ENCODE measurements at regions not wholly inside any gene's neighbourhood (a gene's known extent, or its start where the extent isn't known, plus 50 kb on each side); places are given as distances from the start of the nearest gene placed in this dataset.

GRCh38 chr5:166961028-166961427 is 1330.4 kb upstream of the WWC1 start:
- no peaks in the 10 kb centered on the region for H3K9me2 ChIP-seq (replicated peaks; ENCODE audit: insufficient read depth)
- no peaks in the 10 kb centered on the region for H3K79me2 ChIP-seq
- 81% methylated on average over 5 of the region's 5 CpGs for WGBS (ENCODE audit: low lambda C conversion rate, missing lambda C conversion rate)
- H2AFZ ChIP-seq: no peak overlapping the region
- no peaks in the 10 kb centered on the region for H4K20me1 ChIP-seq (ENCODE audit: insufficient read depth, poor library complexity, severe bottlenecking)
- no peak overlapping the region for H3K4me3 ChIP-seq
- DNase-seq (ENCODE audit: low spot score): no peak
- H3K27ac ChIP-seq: no peak overlapping the region
- H3K36me3 ChIP-seq (replicated peaks; ENCODE audit: insufficient read depth, low read depth): no peaks in the 10 kb centered on the region
- no peaks in the 10 kb centered on the region for H3K4me1 ChIP-seq (ENCODE audit: insufficient read depth)
- TF ChIP-seq EZH2phosphoT487 (IDR thresholded peaks at IDR 0.05; ENCODE audit: low read depth, severe bottlenecking, unreplicated experiment) (no peak), EZH2 (IDR thresholded peaks at IDR 0.05; ENCODE audit: borderline replicate concordance) (no peak), CTCF (IDR thresholded peaks at IDR 0.05; ENCODE audit: poor library complexity) (peak; percentile 45)
- no peak overlapping the region for H3K4me2 ChIP-seq
- H3K9me3 ChIP-seq (ENCODE audit: low read depth): no peaks in the 10 kb centered on the region
- no peaks in the 10 kb centered on the region for H3K27me3 ChIP-seq

GRCh38 chr5:166961913-166962312 is 1329.5 kb upstream of the WWC1 start:
- WGBS (ENCODE audit: low lambda C conversion rate, missing lambda C conversion rate): 41% methylated on average over 4 of the region's 4 CpGs
- Histone ChIP-seq H3K4me3 (no peak overlapping the region), H3K79me2 (no peaks in the 10 kb centered on the region), H3K27me3 (no peaks in the 10 kb centered on the region), H3K9me2 (replicated peaks; ENCODE audit: insufficient read depth) (no peaks in the 10 kb centered on the region), H3K9me3 (ENCODE audit: low read depth) (no peaks in the 10 kb centered on the region), H3K27ac (no peak overlapping the region), H2AFZ (no peak overlapping the region), H3K4me1 (ENCODE audit: insufficient read depth) (no peaks in the 10 kb centered on the region), H3K36me3 (replicated peaks; ENCODE audit: insufficient read depth, low read depth) (no peaks in the 10 kb centered on the region), H3K4me2 (peak overlapping the region; percentile 48), H4K20me1 (ENCODE audit: insufficient read depth, poor library complexity, severe bottlenecking) (no peaks in the 10 kb centered on the region)
- DNase-seq (ENCODE audit: low spot score): no peak
- TF ChIP-seq EZH2 (IDR thresholded peaks at IDR 0.05; ENCODE audit: borderline replicate concordance) (no peak), EZH2phosphoT487 (IDR thresholded peaks at IDR 0.05; ENCODE audit: low read depth, severe bottlenecking, unreplicated experiment) (no peak), CTCF (IDR thresholded peaks at IDR 0.05; ENCODE audit: poor library complexity) (no peak)

GRCh38 chr5:166962461-166962860 is 1329.0 kb upstream of the WWC1 start:
- H3K36me3 ChIP-seq (replicated peaks; ENCODE audit: insufficient read depth, low read depth): no peaks in the 10 kb centered on the region
- H3K4me3 ChIP-seq: no peak overlapping the region
- DNase-seq (ENCODE audit: low spot score): peak; percentile 7
- H3K4me2 ChIP-seq: peak overlapping the region; percentile 48
- H2AFZ ChIP-seq: no peak overlapping the region
- WGBS (ENCODE audit: low lambda C conversion rate, missing lambda C conversion rate): 28% methylated on average over 8 of the region's 8 CpGs
- no peaks in the 10 kb centered on the region for H4K20me1 ChIP-seq (ENCODE audit: insufficient read depth, poor library complexity, severe bottlenecking)
- TF ChIP-seq EZH2 (IDR thresholded peaks at IDR 0.05; ENCODE audit: borderline replicate concordance) (no peak), EZH2phosphoT487 (IDR thresholded peaks at IDR 0.05; ENCODE audit: low read depth, severe bottlenecking, unreplicated experiment) (no peak), CTCF (IDR thresholded peaks at IDR 0.05; ENCODE audit: poor library complexity) (no peak)
- no peaks in the 10 kb centered on the region for H3K9me3 ChIP-seq (ENCODE audit: low read depth)
- no peak overlapping the region for H3K27ac ChIP-seq
- no peaks in the 10 kb centered on the region for H3K9me2 ChIP-seq (replicated peaks; ENCODE audit: insufficient read depth)
- no peaks in the 10 kb centered on the region for H3K27me3 ChIP-seq
- H3K79me2 ChIP-seq: no peaks in the 10 kb centered on the region
- no peaks in the 10 kb centered on the region for H3K4me1 ChIP-seq (ENCODE audit: insufficient read depth)

GRCh38 chr5:166963596-166963995 is 1327.8 kb upstream of the WWC1 start:
- H2AFZ ChIP-seq: no peak overlapping the region
- H3K4me1 ChIP-seq (ENCODE audit: insufficient read depth): no peaks in the 10 kb centered on the region
- 76% methylated on average over 3 of the region's 5 CpGs for WGBS (ENCODE audit: low lambda C conversion rate, missing lambda C conversion rate)
- H3K9me2 ChIP-seq (replicated peaks; ENCODE audit: insufficient read depth): no peaks in the 10 kb centered on the region
- no peaks in the 10 kb centered on the region for H4K20me1 ChIP-seq (ENCODE audit: insufficient read depth, poor library complexity, severe bottlenecking)
- H3K9me3 ChIP-seq (ENCODE audit: low read depth): no peaks in the 10 kb centered on the region
- no peaks in the 10 kb centered on the region for H3K36me3 ChIP-seq (replicated peaks; ENCODE audit: insufficient read depth, low read depth)
- TF ChIP-seq EZH2phosphoT487 (IDR thresholded peaks at IDR 0.05; ENCODE audit: low read depth, severe bottlenecking, unreplicated experiment) (no peak), EZH2 (IDR thresholded peaks at IDR 0.05; ENCODE audit: borderline replicate concordance) (no peak), CTCF (IDR thresholded peaks at IDR 0.05; ENCODE audit: poor library complexity) (no peak)
- H3K79me2 ChIP-seq: no peaks in the 10 kb centered on the region
- no peak overlapping the region for H3K4me3 ChIP-seq
- no peaks in the 10 kb centered on the region for H3K27me3 ChIP-seq
- no peak for DNase-seq (ENCODE audit: low spot score)
- H3K27ac ChIP-seq: no peak overlapping the region
- H3K4me2 ChIP-seq: no peak overlapping the region

Data from hepatocyte (in vitro differentiated cells).